Thymus (tissue), 11 donors: ENCODE measurements at regions not wholly inside any gene's neighbourhood (a gene's known extent, or its start where the extent isn't known, plus 50 kb on each side); places are given as distances from the start of the nearest gene placed in this dataset.
"Not testable (repeated sequence)": the region's sequence is repeated elsewhere in the genome, so short reads cannot be mapped to it uniquely, and the experiment has no call there.

ENCODE experiments used
- DNase-seq, 9 donors: peaks; one replicate each; pipeline ENCODE4 v3.0.0-alpha.2; 2013; ENCODE audit warnings: low spot score in 9 of 9, low read depth in 6 of 9, missing footprints in 1 of 9
- H3K27ac ChIP-seq, 2 donors: one replicate each; pipeline ENCODE4 v1.5.1; 2013; ENCODE audit warnings: control low read depth in 1 of 2, low read depth in 1 of 2, low read length in 1 of 2, mild to moderate bottlenecking in 1 of 2, moderate library complexity in 1 of 2
- H3K27me3 ChIP-seq, 2 donors: one replicate each; pipeline ENCODE4 v1.5.1; 2013; ENCODE audit warnings: low read length in 1 of 2; ENCODE audit not compliant: control insufficient read depth in 2 of 2, insufficient read depth in 1 of 2
- H3K36me3 ChIP-seq, 2 donors: one replicate each; pipeline ENCODE4 v1.5.1; 2013; ENCODE audit warnings: low read length in 1 of 2, mild to moderate bottlenecking in 1 of 2, moderate library complexity in 1 of 2; ENCODE audit not compliant: control insufficient read depth in 2 of 2, insufficient read depth in 2 of 2
- H3K4me1 ChIP-seq, 2 donors: one replicate each; pipeline ENCODE4 v1.5.1; 2013; ENCODE audit warnings: low read length in 2 of 2; ENCODE audit not compliant: control insufficient read depth in 2 of 2, insufficient read depth in 2 of 2
- H3K4me3 ChIP-seq, 2 donors: one replicate each; pipeline ENCODE4 v1.5.1; 2013; ENCODE audit warnings: low read length in 2 of 2, control low read depth in 1 of 2, mild to moderate bottlenecking in 1 of 2
- H3K9me3 ChIP-seq, 2 donors: one replicate each; pipeline ENCODE4 v1.5.1; 2013; ENCODE audit warnings: low read length in 1 of 2, mild to moderate bottlenecking in 1 of 2; ENCODE audit not compliant: control insufficient read depth in 2 of 2, insufficient read depth in 1 of 2
- WGBS: extraction: QIAGEN DNeasy Blood & Tissue Kit; methylation state at CpG from one replicate; pipeline ENCODE4 v1.1.7; 2013; 5-methylcytosine and 5-hydroxymethylcytosine counted together
- donor health status: healthy.

DNA sequence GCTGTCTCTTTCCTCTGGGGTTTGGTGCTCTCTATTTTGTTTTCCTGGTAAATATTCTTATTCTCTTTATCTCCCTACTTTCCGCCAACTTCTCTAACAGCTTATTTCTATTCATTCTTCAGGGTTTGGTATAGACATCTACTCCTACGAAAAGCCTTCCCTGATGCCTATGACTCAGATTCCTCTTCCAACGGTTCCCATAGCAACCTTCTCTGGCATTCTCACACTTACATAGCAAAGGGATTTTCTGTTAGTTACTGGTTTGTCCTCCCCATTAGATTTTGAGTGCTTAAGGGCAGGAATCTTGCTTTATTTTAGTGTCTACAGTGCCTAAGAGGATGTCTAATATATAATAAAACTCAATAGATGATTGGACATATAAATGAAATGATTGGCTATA is 407.6 kb upstream of the DEPDC1 start:
- 91% methylated on average over 3 of the region's 3 CpGs for WGBS

GRCh38 chr1:68906431-68906830 is 409.5 kb upstream of the DEPDC1 start:
- WGBS = 92% methylated on average over 3 of the region's 3 CpGs
- Histone ChIP-seq H3K4me3 (no peak overlapping the region), H3K36me3 (no peaks in the 10 kb centered on the region), H3K4me1 (no peaks in the 10 kb centered on the region), H3K27ac (no peak overlapping the region), H3K27me3 (no peaks in the 10 kb centered on the region), H3K9me3 (peaks cover 0 to 5% of the 10 kb centered on the region in 2 donors)
- DNase-seq = no peak

More for the DNA sequence above, 407.6 kb upstream of the DEPDC1 start:
- no peak for DNase-seq
- H3K27ac ChIP-seq = no peak overlapping the region
- no peaks in the 10 kb centered on the region for H3K36me3 ChIP-seq
- H3K4me3 ChIP-seq = no peak overlapping the region
- no peaks in the 10 kb centered on the region for H3K9me3 ChIP-seq
- no peaks in the 10 kb centered on the region for H3K27me3 ChIP-seq
- H3K4me1 ChIP-seq = no peaks in the 10 kb centered on the region

DNA sequence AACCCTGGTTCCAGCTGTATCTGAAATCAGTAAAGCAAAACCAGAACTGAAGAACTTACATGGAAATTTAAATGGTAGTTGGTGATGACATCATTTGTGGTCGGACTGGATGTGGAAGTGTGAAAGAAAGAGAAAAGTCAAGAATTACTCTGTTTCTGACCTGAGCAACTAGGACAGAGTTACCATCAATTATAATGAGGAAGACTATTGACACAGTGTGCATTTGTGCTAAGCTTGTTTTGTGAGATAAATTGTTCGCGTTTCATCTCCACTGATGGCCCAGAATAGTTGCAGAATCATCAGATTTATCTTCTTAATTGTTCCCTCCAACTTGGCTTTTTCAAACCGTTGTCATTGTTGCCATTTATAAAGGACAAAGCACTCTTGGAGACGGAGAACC is 410.6 kb upstream of the DEPDC1 start:
- no peaks in the 10 kb centered on the region for H3K36me3 ChIP-seq
- 92% methylated on average over 5 of the region's 5 CpGs for WGBS
- no peaks in the 10 kb centered on the region for H3K27me3 ChIP-seq
- H3K4me3 ChIP-seq = no peak overlapping the region
- no peak overlapping the region for H3K27ac ChIP-seq
- H3K4me1 ChIP-seq = no peaks in the 10 kb centered on the region
- H3K9me3 ChIP-seq = peaks cover 0 to 5% of the 10 kb centered on the region in 2 donors
- no peak for DNase-seq

- H3K4me3 ChIP-seq = no peak overlapping the region
- peaks cover 0 to 5% of the 10 kb centered on the region in 2 donors for H3K9me3 ChIP-seq
- H3K4me1 ChIP-seq = no peaks in the 10 kb centered on the region
- no peaks in the 10 kb centered on the region for H3K36me3 ChIP-seq
- no peak overlapping the region for H3K27ac ChIP-seq
- 81% methylated on average over 2 of the region's 2 CpGs for WGBS
- no peak for DNase-seq
- H3K27me3 ChIP-seq = no peaks in the 10 kb centered on the region
Measured at GRCh38 chr1:68908316-68908715, 411.4 kb upstream of the DEPDC1 start.

GRCh38 chr1:68916221-68916902 is 419.5 kb upstream of the DEPDC1 start:
- peak overlapping the region in 1 of 2 donors; percentile 16 for H3K27ac ChIP-seq
- peak in 1 of 9 donors; percentile 7 for DNase-seq
- WGBS = 86% methylated on average over 4 of the region's 4 CpGs
- no peaks in the 10 kb centered on the region for H3K36me3 ChIP-seq
- H3K9me3 ChIP-seq = no peaks in the 10 kb centered on the region
- no peak overlapping the region for H3K4me3 ChIP-seq
- no peaks in the 10 kb centered on the region for H3K4me1 ChIP-seq
- no peaks in the 10 kb centered on the region for H3K27me3 ChIP-seq

DNA sequence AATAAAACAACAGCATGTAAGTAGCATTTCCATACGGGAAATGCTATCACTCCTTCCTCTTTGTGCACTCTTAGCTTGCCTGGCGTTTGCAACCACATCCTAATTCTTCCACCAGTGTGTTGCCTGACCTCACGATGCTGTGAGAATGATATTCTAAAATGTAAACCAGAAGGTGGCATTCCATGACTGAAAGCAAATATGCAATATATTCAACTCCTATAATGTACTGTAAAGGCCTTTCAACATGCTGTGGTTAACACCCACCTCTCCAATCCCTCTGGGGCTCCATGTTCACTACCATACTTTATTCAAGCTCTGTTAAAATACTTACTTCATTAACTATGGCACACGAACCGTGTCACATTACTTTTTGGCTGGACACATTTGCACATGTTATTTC is 420.6 kb upstream of the DEPDC1 start:
- Histone ChIP-seq H3K27ac (no peak overlapping the region), H3K4me3 (no peak overlapping the region), H3K27me3 (no peaks in the 10 kb centered on the region), H3K36me3 (no peaks in the 10 kb centered on the region), H3K4me1 (no peaks in the 10 kb centered on the region), H3K9me3 (no peaks in the 10 kb centered on the region)
- WGBS = 52% methylated on average over 5 of the region's 5 CpGs
- no peak for DNase-seq

GRCh38 chr1:68918563-68918962 is 421.7 kb upstream of the DEPDC1 start:
- WGBS = 58% methylated on average over 1 of the region's 1 CpG

GRCh38 chr1:68919075-68919474 is 422.2 kb upstream of the DEPDC1 start:
- Histone ChIP-seq H3K4me1 (no peaks in the 10 kb centered on the region), H3K4me3 (no peak overlapping the region), H3K27me3 (no peaks in the 10 kb centered on the region), H3K9me3 (no peaks in the 10 kb centered on the region), H3K27ac (no peak overlapping the region), H3K36me3 (no peaks in the 10 kb centered on the region)
- no peak for DNase-seq
- 82% methylated on average over 1 of the region's 1 CpG for WGBS

More at GRCh38 chr1:68918563-68918962, 421.7 kb upstream of the DEPDC1 start:
- Histone ChIP-seq H3K27ac (no peak overlapping the region), H3K9me3 (no peaks in the 10 kb centered on the region), H3K36me3 (no peaks in the 10 kb centered on the region), H3K4me1 (no peaks in the 10 kb centered on the region), H3K27me3 (no peaks in the 10 kb centered on the region), H3K4me3 (no peak overlapping the region)
- no peak for DNase-seq

DNA sequence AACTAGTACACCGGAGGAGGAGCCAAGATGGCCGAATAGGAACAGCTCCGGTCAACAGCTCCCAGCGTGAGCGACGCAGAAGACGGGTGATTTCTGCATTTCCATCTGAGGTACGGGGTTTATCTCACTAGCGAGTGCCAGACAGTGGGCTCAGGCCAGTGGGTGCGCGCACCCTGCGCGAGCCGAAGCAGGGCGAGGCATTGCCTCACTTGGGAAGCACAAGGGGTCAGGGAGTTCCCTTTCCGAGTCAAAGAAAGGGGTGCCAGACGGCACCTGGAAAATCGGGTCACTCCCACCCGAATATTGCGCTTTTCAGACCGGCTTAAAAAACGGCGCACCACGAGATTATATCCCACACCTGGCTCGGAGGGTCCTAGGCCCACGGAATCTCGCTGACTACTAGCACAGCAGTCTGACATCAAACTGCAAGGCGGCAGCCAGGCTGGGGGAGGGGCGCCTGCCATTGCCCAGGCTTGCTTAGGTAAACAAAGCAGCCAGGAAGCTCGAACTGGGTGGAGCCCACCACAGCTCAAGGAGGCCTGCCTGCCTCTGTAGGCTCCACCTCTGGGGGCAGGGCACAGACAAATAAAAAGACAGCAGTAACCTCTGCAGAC is 426.7 kb upstream of the DEPDC1 start:
- not testable (repeated sequence) for H3K36me3 ChIP-seq, H3K4me1 ChIP-seq, H3K27ac ChIP-seq, DNase-seq, H3K9me3 ChIP-seq, H3K4me3 ChIP-seq, H3K27me3 ChIP-seq
- WGBS = 96% methylated on average over 29 of the region's 30 CpGs
